GM12892 (cell line): ENCODE measurements at regions not wholly inside any gene's neighbourhood (a gene's known extent, or its start where the extent isn't known, plus 50 kb on each side); places are given as distances from the start of the nearest gene placed in this dataset.

Experiments
- POLR2A ChIP-seq: IDR thresholded peaks from 2 replicates; pipeline ENCODE4 v1.6.1; 2011; ENCODE audit warnings: low read depth, low read length, control low read depth
- POLR2AphosphoS5 ChIP-seq: IDR thresholded peaks from 2 replicates; pipeline ENCODE4 v1.6.1; 2011; ENCODE audit warnings: low read depth, low read length, control low read depth
- TAF1 ChIP-seq: IDR thresholded peaks from 2 replicates; pipeline ENCODE4 v1.6.1; 2011; ENCODE audit warnings: low read depth, mild to moderate bottlenecking, control low read depth, low read length, borderline replicate concordance

DNA sequence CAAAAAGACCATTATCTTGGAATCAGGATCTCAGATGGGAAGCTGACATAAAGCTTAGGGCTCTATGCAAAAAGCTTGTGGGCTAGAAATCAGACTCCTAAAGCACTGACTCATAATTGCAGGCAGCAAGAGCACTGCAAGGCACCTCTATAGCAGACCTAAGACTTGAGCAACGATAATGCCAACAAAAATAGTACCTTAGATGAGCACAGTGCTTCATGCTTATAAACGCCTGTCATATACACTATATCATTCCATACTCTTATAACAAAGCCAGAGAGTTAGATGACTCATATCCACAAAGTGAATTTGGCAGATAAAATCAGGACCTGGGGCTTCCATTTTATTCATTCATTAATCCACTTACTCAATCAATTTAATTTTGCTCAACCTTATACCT is 560.8 kb downstream of the MCTP2 start:
- no peak for TF ChIP-seq POLR2A
- TF ChIP-seq POLR2AphosphoS5 = no peak
- no peak for TF ChIP-seq TAF1
